Neural crest cell (in vitro differentiated cells): ENCODE measurements at regions not wholly inside any gene's neighbourhood (a gene's known extent, or its start where the extent isn't known, plus 50 kb on each side); places are given as distances from the start of the nearest gene placed in this dataset.

Source experiments
- DNase-seq: peaks from one replicate; pipeline ENCODE4 v3.0.0; 2021; ENCODE audit warnings: low read depth, mixed read lengths, low spot score
- H3K27ac Mint-ChIP-seq: one replicate; pipeline ENCODE4 v1.8.0; 2021; ENCODE audit warnings: mild to moderate bottlenecking, mixed read lengths; ENCODE audit not compliant: unreplicated experiment
- H3K27me3 Mint-ChIP-seq: 2 replicates; pipeline ENCODE4 v1.8.0; 2021; ENCODE audit warnings: low read depth, mild to moderate bottlenecking, mixed read lengths
- H3K36me3 Mint-ChIP-seq: 2 replicates; pipeline ENCODE4 v1.8.0; 2021; ENCODE audit warnings: low read depth, mild to moderate bottlenecking, mixed read lengths
- H3K4me1 Mint-ChIP-seq: 2 replicates; pipeline ENCODE4 v1.8.0; 2021; ENCODE audit warnings: mixed read lengths
- H3K4me3 Mint-ChIP-seq: one replicate; pipeline ENCODE4 v1.8.0; 2021; ENCODE audit warnings: mild to moderate bottlenecking, mixed read lengths
- H3K9me3 Mint-ChIP-seq: 2 replicates; pipeline ENCODE4 v1.8.0; 2021; ENCODE audit warnings: mixed read lengths
- CTCF ChIP-seq: fragments of 200-600 bp; sonication (generic); conservative IDR thresholded peaks from 2 replicates; pipeline ENCODE4 v1.5.0; 2021; ENCODE audit warnings: antibody characterized with exemption, mild to moderate bottlenecking

GRCh38 chr9:27701587-27701986 lies 128.3 kb upstream of the C9orf72 start:
- no peaks in the 10 kb centered on the region for H3K27me3 Mint-ChIP-seq
- H3K4me3 Mint-ChIP-seq = no peak overlapping the region
- H3K9me3 Mint-ChIP-seq = peaks cover 2% of the 10 kb centered on the region
- peaks cover 3% of the 10 kb centered on the region for H3K4me1 Mint-ChIP-seq
- no peak for TF ChIP-seq CTCF
- H3K27ac Mint-ChIP-seq = no peak overlapping the region
- no peaks in the 10 kb centered on the region for H3K36me3 Mint-ChIP-seq
- DNase-seq = no peak

GRCh38 chr9:27703216-27703980 lies 130.1 kb upstream of the C9orf72 start:
- H3K36me3 Mint-ChIP-seq = no peaks in the 10 kb centered on the region
- no peak overlapping the region for H3K4me3 Mint-ChIP-seq
- no peak for TF ChIP-seq CTCF
- DNase-seq = no peak
- peaks cover 10% of the 10 kb centered on the region for H3K9me3 Mint-ChIP-seq
- H3K27me3 Mint-ChIP-seq = no peaks in the 10 kb centered on the region
- peaks cover 3% of the 10 kb centered on the region for H3K4me1 Mint-ChIP-seq
- no peak overlapping the region for H3K27ac Mint-ChIP-seq

GRCh38 chr9:27711241-27711640 lies 138.0 kb upstream of the C9orf72 start:
- peaks cover 19% of the 10 kb centered on the region for H3K9me3 Mint-ChIP-seq
- H3K4me1 Mint-ChIP-seq = peaks cover 11% of the 10 kb centered on the region
- no peak overlapping the region for H3K4me3 Mint-ChIP-seq
- no peaks in the 10 kb centered on the region for H3K27me3 Mint-ChIP-seq
- peaks cover 10% of the 10 kb centered on the region for H3K36me3 Mint-ChIP-seq
- no peak for DNase-seq
- H3K27ac Mint-ChIP-seq = no peak overlapping the region
- no peak for TF ChIP-seq CTCF

GRCh38 chr9:27712806-27713205 lies 139.5 kb upstream of the C9orf72 start:
- Mint-ChIP-seq H3K4me3 (no peak overlapping the region), H3K9me3 (peaks cover 13% of the 10 kb centered on the region), H3K4me1 (peaks cover 11% of the 10 kb centered on the region), H3K27me3 (no peaks in the 10 kb centered on the region), H3K36me3 (peaks cover 12% of the 10 kb centered on the region), H3K27ac (no peak overlapping the region)
- DNase-seq = no peak
- TF ChIP-seq CTCF = no peak

- Mint-ChIP-seq H3K9me3 (peaks cover 10% of the 10 kb centered on the region), H3K27me3 (no peaks in the 10 kb centered on the region), H3K4me1 (peaks cover 11% of the 10 kb centered on the region), H3K4me3 (no peak overlapping the region), H3K36me3 (peaks cover 9% of the 10 kb centered on the region), H3K27ac (no peak overlapping the region)
- peak; percentile 48 for TF ChIP-seq CTCF
- no peak for DNase-seq
Measured at GRCh38 chr9:27714388-27714787, 141.1 kb upstream of the C9orf72 start.
